NCI-H69 (cell line): ENCODE measurements at regions not wholly inside any gene's neighbourhood (a gene's known extent, or its start where the extent isn't known, plus 50 kb on each side); places are given as distances from the start of the nearest gene placed in this dataset.

Experiments
- DNase-seq: peaks from one replicate; lab custom pipeline; 2025; lab: John Stamatoyannopoulos, UW

GRCh38 chr11:115561116-115561515 lies 56.9 kb upstream of the CADM1 start:
- DNase-seq: no peak

- DNase-seq: no peak
Measured at GRCh38 chr11:115558635-115559034, 54.4 kb upstream of the CADM1 start.

- no peak for DNase-seq
Measured at GRCh38 chr11:115557681-115558080, 53.5 kb upstream of the CADM1 start.

- no peak for DNase-seq
Measured at GRCh38 chr11:115556984-115557383, 52.8 kb upstream of the CADM1 start.

GRCh38 chr11:115555336-115556090 lies 51.3 kb upstream of the CADM1 start:
- no peak for DNase-seq
